ENCODE measurements at regions not wholly inside any gene's neighbourhood (a gene's known extent, or its start where the extent isn't known, plus 50 kb on each side); places are given as distances from the start of the nearest gene placed in this dataset.

DNA sequence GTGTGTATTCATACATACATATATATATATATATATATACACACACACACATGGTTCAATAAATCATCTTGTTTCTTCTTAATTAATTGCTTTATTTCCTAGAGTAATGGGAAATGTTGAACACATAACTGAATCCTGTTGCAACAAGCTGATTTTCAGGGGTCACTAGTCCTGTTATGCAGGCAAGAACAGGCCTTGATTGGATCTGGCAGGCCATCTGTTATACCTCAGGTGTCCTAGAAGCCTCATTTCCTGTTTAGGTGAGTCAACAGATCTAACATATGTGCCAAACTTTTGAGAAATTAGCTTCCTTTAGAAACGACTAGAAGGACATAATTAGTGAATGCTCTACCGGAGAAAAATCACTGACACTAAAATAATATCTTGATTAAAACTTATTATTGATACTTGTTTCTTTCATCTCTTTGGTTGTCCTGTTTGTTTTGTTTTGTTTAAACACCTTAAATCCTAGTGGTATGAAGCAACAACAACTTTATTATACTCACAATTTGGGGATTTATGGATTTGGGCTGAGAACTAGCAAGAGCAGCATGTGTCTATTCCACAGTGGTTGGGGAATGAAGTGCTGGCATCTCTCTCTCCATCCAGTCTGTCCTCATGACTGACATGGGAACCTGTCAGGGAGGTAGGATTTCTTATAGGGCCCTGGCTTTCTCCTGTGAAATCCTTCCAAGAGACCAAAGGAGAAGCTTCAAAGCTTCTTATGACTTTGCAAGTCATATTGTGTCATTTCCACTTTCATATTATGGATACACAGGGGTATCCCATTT, 552.6 kb downstream of the NSUN3 start:
- CTCF ChIA-PET, result no interaction called here
- no peak for TF ChIP-seq ARNT (IDR thresholded peaks at IDR 0.05)
- TF ChIP-seq FOXM1 (IDR thresholded peaks at IDR 0.05; ENCODE audit: borderline replicate concordance), result no peak
- no peak for TF ChIP-seq L3MBTL2 (conservative IDR thresholded peaks at IDR 0.05)
- no peak for TF ChIP-seq NFRKB (IDR thresholded peaks at IDR 0.05)
- TF ChIP-seq ELF4 (IDR thresholded peaks at IDR 0.05), result no peak
- TF ChIP-seq BHLHE40 (IDR thresholded peaks at IDR 0.05; ENCODE audit: borderline replicate concordance), result no peak
- no peak for TF ChIP-seq TARDBP (IDR thresholded peaks at IDR 0.05)
- TF ChIP-seq FOXK2 (IDR thresholded peaks at IDR 0.05), result no peak
- TF ChIP-seq SUZ12 (IDR thresholded peaks at IDR 0.05), result no peak
- no peak for TF ChIP-seq HDGF (IDR thresholded peaks at IDR 0.05; ENCODE audit: borderline replicate concordance)
- TF ChIP-seq CTBP1 (IDR thresholded peaks at IDR 0.05; ENCODE audit: borderline replicate concordance), result no peak
- no peak for TF ChIP-seq LEF1 (IDR thresholded peaks at IDR 0.05; ENCODE audit: borderline replicate concordance)
- no peak for TF ChIP-seq ZNF384 (IDR thresholded peaks at IDR 0.05)
- TF ChIP-seq PKNOX1 (IDR thresholded peaks at IDR 0.05), result no peak
- TF ChIP-seq SP1 (IDR thresholded peaks at IDR 0.05), result no peak
- no peak for TF ChIP-seq FOXA1 (IDR thresholded peaks at IDR 0.05)
- POLR2A ChIA-PET, result no interaction called here
- DNase-seq (ENCODE audit: extremely low spot score), result no peak

DNA sequence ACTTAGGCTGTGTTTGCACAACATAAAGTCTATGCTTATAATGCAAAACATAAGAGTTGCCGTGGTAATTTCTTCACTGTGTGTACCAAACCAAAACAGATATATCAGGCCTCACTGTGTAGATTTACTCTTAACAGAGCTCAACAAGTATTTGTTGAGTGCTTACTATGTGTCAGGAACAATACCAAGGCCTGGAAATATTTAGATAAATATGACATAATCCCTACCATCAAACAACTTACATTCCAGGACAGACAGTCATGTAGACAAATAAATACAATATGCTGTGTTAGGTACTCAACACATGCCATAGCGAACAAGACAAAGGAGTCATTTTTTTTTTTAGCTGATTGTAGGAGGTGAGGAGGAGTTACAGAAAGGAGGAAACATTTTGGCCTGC, 554.0 kb downstream of the NSUN3 start:
- no peak for DNase-seq (ENCODE audit: extremely low spot score)
- POLR2A ChIA-PET, result no interaction called here

GRCh38 chr3:94617312-94617711, 554.5 kb downstream of the NSUN3 start:
- POLR2A ChIA-PET, result no interaction called here
- CTCF ChIA-PET, result interaction anchor here (1.1 kb wide), 1 partner anchor 9 kb away, joined by 3 read pairs; no protein-coding TSS in a partner anchor
- TF ChIP-seq CTBP1 (IDR thresholded peaks at IDR 0.05; ENCODE audit: borderline replicate concordance), result no peak
- no peak for TF ChIP-seq SP1 (IDR thresholded peaks at IDR 0.05)
- TF ChIP-seq FOXM1 (IDR thresholded peaks at IDR 0.05; ENCODE audit: borderline replicate concordance), result no peak
- no peak for TF ChIP-seq FOXA1 (IDR thresholded peaks at IDR 0.05)
- TF ChIP-seq HDGF (IDR thresholded peaks at IDR 0.05; ENCODE audit: borderline replicate concordance), result no peak
- TF ChIP-seq ZNF384 (IDR thresholded peaks at IDR 0.05), result no peak
- DNase-seq (ENCODE audit: extremely low spot score), result no peak

More for the DNA sequence above, 554.0 kb downstream of the NSUN3 start:
- CTCF ChIA-PET, result interaction anchor here (1.1 kb wide), 1 partner anchor 9 kb away, joined by 3 read pairs; no protein-coding TSS in a partner anchor
- TF ChIP-seq SUZ12 (IDR thresholded peaks at IDR 0.05) (no peak), PKNOX1 (IDR thresholded peaks at IDR 0.05) (no peak), BHLHE40 (IDR thresholded peaks at IDR 0.05; ENCODE audit: borderline replicate concordance) (no peak), SP1 (IDR thresholded peaks at IDR 0.05) (no peak), FOXA1 (IDR thresholded peaks at IDR 0.05) (no peak), FOXK2 (IDR thresholded peaks at IDR 0.05) (no peak), ZNF384 (IDR thresholded peaks at IDR 0.05) (no peak), HDGF (IDR thresholded peaks at IDR 0.05; ENCODE audit: borderline replicate concordance) (no peak), ARNT (IDR thresholded peaks at IDR 0.05) (no peak), NFRKB (IDR thresholded peaks at IDR 0.05) (no peak), LEF1 (IDR thresholded peaks at IDR 0.05; ENCODE audit: borderline replicate concordance) (no peak)

- CTCF ChIA-PET, result no interaction called here
Measured at GRCh38 chr3:94619643-94620042, 556.8 kb downstream of the NSUN3 start.

DNA sequence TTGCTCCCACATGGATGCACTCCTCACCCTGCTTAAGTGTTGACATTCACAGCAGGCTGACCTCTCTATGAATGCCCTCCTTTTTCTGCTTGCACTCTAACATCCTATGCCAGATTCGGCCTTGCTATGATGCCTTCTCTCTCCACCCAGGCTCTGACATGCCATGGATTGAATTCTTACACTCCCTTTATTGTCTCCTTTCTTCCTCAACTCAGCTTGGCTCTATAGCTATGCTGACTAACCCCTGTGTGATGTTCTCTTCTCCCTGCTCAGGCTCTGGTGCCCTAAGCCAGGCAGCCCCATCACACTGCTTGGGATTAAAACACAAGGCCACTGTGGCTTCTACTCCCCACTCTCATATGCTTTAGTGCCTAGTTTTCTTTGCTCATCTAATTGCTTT, 563.7 kb downstream of the NSUN3 start:
- CTCF ChIA-PET, result no interaction called here
- TF ChIP-seq TARDBP (IDR thresholded peaks at IDR 0.05) (no peak), ZNF384 (IDR thresholded peaks at IDR 0.05) (no peak), BHLHE40 (IDR thresholded peaks at IDR 0.05; ENCODE audit: borderline replicate concordance) (no peak), FOXK2 (IDR thresholded peaks at IDR 0.05) (no peak), FOXA1 (IDR thresholded peaks at IDR 0.05) (no peak), CTBP1 (IDR thresholded peaks at IDR 0.05; ENCODE audit: borderline replicate concordance) (no peak), SP1 (IDR thresholded peaks at IDR 0.05) (no peak), L3MBTL2 (conservative IDR thresholded peaks at IDR 0.05) (no peak), HDGF (IDR thresholded peaks at IDR 0.05; ENCODE audit: borderline replicate concordance) (no peak), PKNOX1 (IDR thresholded peaks at IDR 0.05) (no peak), ELF4 (IDR thresholded peaks at IDR 0.05) (no peak), SUZ12 (IDR thresholded peaks at IDR 0.05) (no peak)
- POLR2A ChIA-PET, result no interaction called here
- no peak for DNase-seq (ENCODE audit: extremely low spot score)

More at GRCh38 chr3:94619643-94620042, 556.8 kb downstream of the NSUN3 start:
- TF ChIP-seq NFRKB (IDR thresholded peaks at IDR 0.05) (no peak), TARDBP (IDR thresholded peaks at IDR 0.05) (no peak), SUZ12 (IDR thresholded peaks at IDR 0.05) (no peak), SP1 (IDR thresholded peaks at IDR 0.05) (no peak), LEF1 (IDR thresholded peaks at IDR 0.05; ENCODE audit: borderline replicate concordance) (no peak), ZNF384 (IDR thresholded peaks at IDR 0.05) (no peak), L3MBTL2 (conservative IDR thresholded peaks at IDR 0.05) (no peak), ELF4 (IDR thresholded peaks at IDR 0.05) (no peak), CTBP1 (IDR thresholded peaks at IDR 0.05; ENCODE audit: borderline replicate concordance) (no peak), FOXM1 (IDR thresholded peaks at IDR 0.05; ENCODE audit: borderline replicate concordance) (no peak), PKNOX1 (IDR thresholded peaks at IDR 0.05) (no peak)
- no peak for DNase-seq (ENCODE audit: extremely low spot score)
- POLR2A ChIA-PET, result no interaction called here
